ENCODE measurements at regions not wholly inside any gene's neighbourhood (a gene's known extent, or its start where the extent isn't known, plus 50 kb on each side); places are given as distances from the start of the nearest gene placed in this dataset.

GRCh38 chr14:104239185-104239775 lies 100.9 kb downstream of the KIF26A start:
- Histone ChIP-seq H3K27ac (ENCODE audit: low read length) (no peak overlapping the region), H3K9ac (ENCODE audit: low read length) (no peak overlapping the region), H3K36me3 (ENCODE audit: insufficient read depth, low read length) (no peaks in the 10 kb centered on the region), H2AFZ (ENCODE audit: low read depth, low read length) (no peak overlapping the region), H3K9me2 (ENCODE audit: insufficient read depth, low read length) (no peaks in the 10 kb centered on the region), H3K4me3 (ENCODE audit: low read length) (no peak overlapping the region), H3K79me2 (replicated peaks; ENCODE audit: insufficient read depth, low read length) (no peaks in the 10 kb centered on the region), H4K20me1 (ENCODE audit: insufficient read depth) (no peaks in the 10 kb centered on the region), H3F3A (ENCODE audit: insufficient read depth, low read length, poor library complexity, severe bottlenecking) (no peaks in the 10 kb centered on the region), H3K9me3 (ENCODE audit: low read length) (no peaks in the 10 kb centered on the region), H3K27me3 (ENCODE audit: insufficient read depth, low read depth, low read length) (no peaks in the 10 kb centered on the region), H3K4me2 (ENCODE audit: low read length) (no peak overlapping the region)
- TF ChIP-seq TAF1 (IDR thresholded peaks at IDR 0.05; ENCODE audit: low read depth): no peak
- TF ChIP-seq POLR2AphosphoS5 (IDR thresholded peaks at IDR 0.05): no peak

DNA sequence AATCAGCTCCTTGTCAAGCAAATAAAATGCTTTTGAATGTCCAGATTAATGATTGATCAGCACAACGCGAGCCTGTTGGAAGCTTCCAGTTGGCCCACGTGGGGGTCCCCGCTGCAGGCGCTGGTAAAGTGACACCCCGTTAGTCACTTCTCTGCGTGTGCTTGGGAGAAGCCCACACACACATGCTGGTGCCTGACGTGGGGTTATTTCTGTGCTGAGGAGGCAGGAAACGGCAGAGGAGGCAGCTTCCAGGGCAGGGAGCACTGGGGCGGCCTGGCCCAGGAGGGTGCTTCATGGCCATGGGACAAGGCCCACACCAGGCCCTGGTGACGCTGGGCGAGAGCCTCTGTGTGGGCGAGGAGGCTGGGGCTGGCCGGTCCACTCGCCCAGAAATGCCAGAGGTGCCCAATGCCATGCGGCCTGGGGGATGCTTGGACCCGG lies 101.5 kb downstream of the KIF26A start:
- no peak overlapping the region for H2AFZ ChIP-seq (ENCODE audit: low read depth, low read length)
- no peaks in the 10 kb centered on the region for H3K79me2 ChIP-seq (replicated peaks; ENCODE audit: insufficient read depth, low read length)
- TF ChIP-seq POLR2AphosphoS5 (IDR thresholded peaks at IDR 0.05): no peak
- TF ChIP-seq RAD21 (conservative IDR thresholded peaks at IDR 0.05): no peak
- TF ChIP-seq TAF1 (IDR thresholded peaks at IDR 0.05; ENCODE audit: low read depth): no peak
- no peak for TF ChIP-seq EP300 (conservative IDR thresholded peaks at IDR 0.05; ENCODE audit: poor library complexity, severe bottlenecking)
- TF ChIP-seq, protein P1, sequence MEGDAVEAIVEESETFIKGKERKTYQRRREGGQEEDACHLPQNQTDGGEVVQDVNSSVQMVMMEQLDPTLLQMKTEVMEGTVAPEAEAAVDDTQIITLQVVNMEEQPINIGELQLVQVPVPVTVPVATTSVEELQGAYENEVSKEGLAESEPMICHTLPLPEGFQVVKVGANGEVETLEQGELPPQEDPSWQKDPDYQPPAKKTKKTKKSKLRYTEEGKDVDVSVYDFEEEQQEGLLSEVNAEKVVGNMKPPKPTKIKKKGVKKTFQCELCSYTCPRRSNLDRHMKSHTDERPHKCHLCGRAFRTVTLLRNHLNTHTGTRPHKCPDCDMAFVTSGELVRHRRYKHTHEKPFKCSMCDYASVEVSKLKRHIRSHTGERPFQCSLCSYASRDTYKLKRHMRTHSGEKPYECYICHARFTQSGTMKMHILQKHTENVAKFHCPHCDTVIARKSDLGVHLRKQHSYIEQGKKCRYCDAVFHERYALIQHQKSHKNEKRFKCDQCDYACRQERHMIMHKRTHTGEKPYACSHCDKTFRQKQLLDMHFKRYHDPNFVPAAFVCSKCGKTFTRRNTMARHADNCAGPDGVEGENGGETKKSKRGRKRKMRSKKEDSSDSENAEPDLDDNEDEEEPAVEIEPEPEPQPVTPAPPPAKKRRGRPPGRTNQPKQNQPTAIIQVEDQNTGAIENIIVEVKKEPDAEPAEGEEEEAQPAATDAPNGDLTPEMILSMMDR (IDR thresholded peaks at IDR 0.05; ENCODE audit: poor library complexity, severe bottlenecking): no peak
- TF ChIP-seq, protein P2, sequence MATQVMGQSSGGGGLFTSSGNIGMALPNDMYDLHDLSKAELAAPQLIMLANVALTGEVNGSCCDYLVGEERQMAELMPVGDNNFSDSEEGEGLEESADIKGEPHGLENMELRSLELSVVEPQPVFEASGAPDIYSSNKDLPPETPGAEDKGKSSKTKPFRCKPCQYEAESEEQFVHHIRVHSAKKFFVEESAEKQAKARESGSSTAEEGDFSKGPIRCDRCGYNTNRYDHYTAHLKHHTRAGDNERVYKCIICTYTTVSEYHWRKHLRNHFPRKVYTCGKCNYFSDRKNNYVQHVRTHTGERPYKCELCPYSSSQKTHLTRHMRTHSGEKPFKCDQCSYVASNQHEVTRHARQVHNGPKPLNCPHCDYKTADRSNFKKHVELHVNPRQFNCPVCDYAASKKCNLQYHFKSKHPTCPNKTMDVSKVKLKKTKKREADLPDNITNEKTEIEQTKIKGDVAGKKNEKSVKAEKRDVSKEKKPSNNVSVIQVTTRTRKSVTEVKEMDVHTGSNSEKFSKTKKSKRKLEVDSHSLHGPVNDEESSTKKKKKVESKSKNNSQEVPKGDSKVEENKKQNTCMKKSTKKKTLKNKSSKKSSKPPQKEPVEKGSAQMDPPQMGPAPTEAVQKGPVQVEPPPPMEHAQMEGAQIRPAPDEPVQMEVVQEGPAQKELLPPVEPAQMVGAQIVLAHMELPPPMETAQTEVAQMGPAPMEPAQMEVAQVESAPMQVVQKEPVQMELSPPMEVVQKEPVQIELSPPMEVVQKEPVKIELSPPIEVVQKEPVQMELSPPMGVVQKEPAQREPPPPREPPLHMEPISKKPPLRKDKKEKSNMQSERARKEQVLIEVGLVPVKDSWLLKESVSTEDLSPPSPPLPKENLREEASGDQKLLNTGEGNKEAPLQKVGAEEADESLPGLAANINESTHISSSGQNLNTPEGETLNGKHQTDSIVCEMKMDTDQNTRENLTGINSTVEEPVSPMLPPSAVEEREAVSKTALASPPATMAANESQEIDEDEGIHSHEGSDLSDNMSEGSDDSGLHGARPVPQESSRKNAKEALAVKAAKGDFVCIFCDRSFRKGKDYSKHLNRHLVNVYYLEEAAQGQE (IDR thresholded peaks at IDR 0.05; ENCODE audit: borderline replicate concordance): no peak
- TF ChIP-seq EZH2 (IDR thresholded peaks at IDR 0.05; ENCODE audit: borderline replicate concordance, insufficient read depth, low read length, poor library complexity, severe bottlenecking): no peak
- TF ChIP-seq MXI1 (conservative IDR thresholded peaks at IDR 0.05; ENCODE audit: poor library complexity, severe bottlenecking): no peak
- no peak for TF ChIP-seq SMC3 (conservative IDR thresholded peaks at IDR 0.05; ENCODE audit: poor library complexity)
- H4K20me1 ChIP-seq (ENCODE audit: insufficient read depth): no peaks in the 10 kb centered on the region
- no peaks in the 10 kb centered on the region for H3K36me3 ChIP-seq (ENCODE audit: insufficient read depth, low read length)
- H3K9me2 ChIP-seq (ENCODE audit: insufficient read depth, low read length): no peaks in the 10 kb centered on the region
- no peak overlapping the region for H3K9ac ChIP-seq (ENCODE audit: low read length)
- H3F3A ChIP-seq (ENCODE audit: insufficient read depth, low read length, poor library complexity, severe bottlenecking): no peaks in the 10 kb centered on the region
- no peaks in the 10 kb centered on the region for H3K27me3 ChIP-seq (ENCODE audit: insufficient read depth, low read depth, low read length)
- no peak overlapping the region for H3K27ac ChIP-seq (ENCODE audit: low read length)
- H3K4me3 ChIP-seq (ENCODE audit: low read length): no peak overlapping the region
- H3K4me2 ChIP-seq (ENCODE audit: low read length): no peak overlapping the region
- no peaks in the 10 kb centered on the region for H3K9me3 ChIP-seq (ENCODE audit: low read length)
